Fibroblast of villous mesenchyme (primary cell): ENCODE measurements at regions not wholly inside any gene's neighbourhood (a gene's known extent, or its start where the extent isn't known, plus 50 kb on each side); places are given as distances from the start of the nearest gene placed in this dataset.

Experiments used
- DNase-seq: peaks from one replicate; pipeline ENCODE4 v3.0.0-alpha.2; 2010; ENCODE audit warnings: low read depth
- H3K4me3 ChIP-seq: 2 replicates; pipeline ENCODE4 v1.5.1; 2011; ENCODE audit warnings: low read depth, mild to moderate bottlenecking, low read length
- CTCF ChIP-seq: IDR thresholded peaks from 2 replicates; pipeline ENCODE4 v1.5.1; 2012; ENCODE audit warnings: low read depth, mild to moderate bottlenecking, low read length; ENCODE audit not compliant: insufficient read depth

GRCh38 chr4:81914623-81915022 is 442.9 kb upstream of the RASGEF1B start:
- H3K4me3 ChIP-seq, result no peak overlapping the region
- TF ChIP-seq CTCF, result no peak
- no peak for DNase-seq

DNA sequence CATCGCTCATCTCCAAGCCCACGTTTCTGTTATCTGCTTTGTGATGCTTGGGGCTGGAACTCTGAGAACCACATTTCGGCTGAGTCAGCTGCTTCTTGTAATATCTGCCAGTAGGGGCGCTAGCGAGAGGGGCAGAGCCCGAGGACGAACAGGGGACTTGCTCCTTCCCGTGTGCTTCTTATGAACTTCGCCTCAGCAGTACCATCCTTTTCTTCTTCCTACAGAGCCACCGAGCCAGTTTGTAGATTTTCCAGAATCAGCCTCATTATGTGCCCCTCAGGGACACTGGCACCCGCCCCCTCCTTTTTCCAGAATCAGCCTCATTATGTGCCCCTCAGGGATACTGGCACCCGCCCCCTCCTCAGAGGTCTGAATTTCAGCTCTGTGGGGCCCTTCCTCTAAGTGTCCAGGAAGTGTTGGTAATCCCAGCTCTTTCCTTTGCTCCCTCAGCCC is 441.7 kb upstream of the RASGEF1B start:
- peak; percentile 19 for DNase-seq
- TF ChIP-seq CTCF, result peak; percentile 60
- H3K4me3 ChIP-seq, result no peak overlapping the region

DNA sequence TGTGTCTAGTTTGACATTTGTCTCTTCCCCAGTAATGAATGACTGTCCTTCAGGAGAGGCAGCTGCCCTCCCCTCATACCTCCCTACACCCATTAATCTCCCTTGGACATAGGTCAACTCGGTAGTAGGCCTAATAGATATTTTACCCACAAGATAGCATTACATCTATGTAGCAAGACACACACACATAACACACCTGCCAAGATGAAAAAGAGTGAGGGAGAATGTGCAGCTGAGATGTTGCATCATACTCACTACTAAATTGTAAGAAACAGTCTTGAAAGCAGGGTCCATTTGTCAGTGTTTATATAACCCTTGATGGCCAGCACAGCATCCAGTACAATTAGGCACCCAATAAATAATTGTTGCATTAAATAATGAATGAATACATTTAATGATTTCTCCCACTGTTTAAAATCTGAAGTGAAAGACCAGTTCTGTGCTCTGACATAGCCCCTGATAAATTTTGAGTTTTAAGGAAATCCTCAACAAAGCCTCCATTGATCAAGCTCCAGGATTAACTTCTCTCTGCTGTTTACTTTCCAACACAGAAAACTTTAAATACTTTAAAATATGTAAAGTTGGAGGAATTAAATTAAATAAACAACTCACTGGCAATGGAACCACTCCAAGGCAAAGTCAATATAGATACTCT is 440.8 kb upstream of the RASGEF1B start:
- TF ChIP-seq CTCF, result no peak
- no peak overlapping the region for H3K4me3 ChIP-seq

DNA sequence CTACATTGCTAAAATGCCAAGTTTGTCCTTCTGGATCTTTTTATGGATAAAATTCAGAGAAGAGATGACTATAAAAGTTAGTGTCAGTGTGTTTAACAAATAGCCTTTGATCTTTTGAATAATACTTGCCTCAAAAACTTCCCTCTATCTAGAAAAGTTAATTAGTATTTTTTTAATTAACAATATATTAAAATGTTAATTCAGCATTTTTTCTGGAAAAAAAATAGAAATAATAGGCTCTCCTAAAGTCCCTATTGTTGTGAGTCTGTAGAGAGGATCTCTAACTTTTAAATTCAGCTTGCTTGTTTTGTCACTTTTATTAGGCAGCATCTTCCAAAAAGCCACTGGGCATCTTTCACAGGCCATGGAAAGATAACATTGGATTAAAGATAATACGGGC is 435.2 kb upstream of the RASGEF1B start:
- no peak for TF ChIP-seq CTCF
- no peak for DNase-seq
- H3K4me3 ChIP-seq, result no peak overlapping the region

More for the DNA sequence above, 440.8 kb upstream of the RASGEF1B start:
- DNase-seq, result no peak

DNA sequence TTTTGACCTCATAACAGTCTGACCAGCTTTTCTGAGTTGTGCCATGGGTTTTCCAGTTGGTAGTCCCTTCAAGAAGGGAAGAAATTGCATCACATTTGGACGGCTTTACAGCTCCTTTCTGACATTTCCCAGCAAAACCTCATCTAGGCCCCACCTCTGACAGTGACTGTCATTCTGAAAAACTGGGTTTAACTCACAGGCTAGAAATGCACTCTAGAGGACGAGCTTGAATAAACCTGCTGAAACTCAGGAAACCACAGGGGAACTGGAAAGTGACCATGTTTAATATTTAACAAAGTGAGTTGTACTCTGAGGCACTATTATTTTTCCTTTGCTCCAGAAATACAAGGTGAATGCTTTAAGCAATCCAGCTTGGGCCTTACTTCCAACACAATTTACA is 434.3 kb upstream of the RASGEF1B start:
- DNase-seq, result no peak
- H3K4me3 ChIP-seq, result no peak overlapping the region
- no peak for TF ChIP-seq CTCF

GRCh38 chr4:81904121-81904520 is 432.4 kb upstream of the RASGEF1B start:
- no peak overlapping the region for H3K4me3 ChIP-seq
- no peak for TF ChIP-seq CTCF
- no peak for DNase-seq

DNA sequence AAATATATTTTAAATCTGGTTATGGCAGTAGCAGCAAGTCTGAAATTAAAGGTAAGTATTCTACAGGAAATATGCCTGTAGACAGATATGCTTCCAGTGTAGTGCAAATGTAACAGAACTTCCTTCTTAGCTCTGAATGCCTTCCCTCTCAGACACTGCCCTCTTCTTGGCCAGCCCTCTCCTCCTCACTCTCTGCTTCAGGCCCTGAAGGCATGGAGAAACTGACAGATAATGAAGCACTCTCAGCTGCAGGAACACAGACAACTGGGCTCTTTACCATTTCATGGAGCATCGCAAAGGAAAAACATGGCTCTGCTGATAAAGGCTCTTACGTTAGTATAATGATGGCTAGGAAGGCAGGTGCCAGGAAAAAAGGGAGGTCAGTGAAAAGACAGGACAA is 431.5 kb upstream of the RASGEF1B start:
- no peak overlapping the region for H3K4me3 ChIP-seq
- no peak for DNase-seq
- TF ChIP-seq CTCF, result no peak
